Osteoblast (primary cell): ENCODE measurements at regions not wholly inside any gene's neighbourhood (a gene's known extent, or its start where the extent isn't known, plus 50 kb on each side); places are given as distances from the start of the nearest gene placed in this dataset.

Experiments
- DNase-seq: peaks from one replicate; pipeline ENCODE4 v3.0.0; 2011; ENCODE audit warnings: low spot score, mixed read lengths; ENCODE audit not compliant: insufficient read length; ENCODE audit errors: missing footprints
- H2AFZ ChIP-seq: 2 replicates; pipeline ENCODE4 v1.6.0; 2011; ENCODE audit warnings: mild to moderate bottlenecking, low read length
- H3K27ac ChIP-seq: 2 replicates; pipeline ENCODE4 v1.5.1; 2011; ENCODE audit warnings: mild to moderate bottlenecking, low read depth, low read length, moderate library complexity
- H3K27me3 ChIP-seq: 2 replicates; pipeline ENCODE4 v1.6.0; 2012; ENCODE audit warnings: mild to moderate bottlenecking, control low read depth, inconsistent platforms, low read length, moderate library complexity; ENCODE audit not compliant: insufficient read depth
- H3K36me3 ChIP-seq: 2 replicates; pipeline ENCODE4 v1.5.1; 2011; ENCODE audit warnings: mild to moderate bottlenecking, low read length, control low read depth, moderate library complexity; ENCODE audit not compliant: insufficient read depth
- H3K4me1 ChIP-seq: 2 replicates; pipeline ENCODE4 v1.5.1; 2011; ENCODE audit warnings: mild to moderate bottlenecking, low read length, control low read depth, moderate library complexity; ENCODE audit not compliant: insufficient read depth
- H3K4me2 ChIP-seq: 2 replicates; pipeline ENCODE4 v1.6.0; 2011; ENCODE audit warnings: mild to moderate bottlenecking, low read length; ENCODE audit not compliant: insufficient read depth
- H3K4me3 ChIP-seq: fragments of 200-600 bp; sonication (generic); 3 replicates; pipeline ENCODE4 v1.5.1; 2012; ENCODE audit warnings: mild to moderate bottlenecking, low read length, inconsistent platforms; ENCODE audit not compliant: insufficient read depth
- H3K79me2 ChIP-seq: 2 replicates; pipeline ENCODE4 v1.6.0; 2012; ENCODE audit warnings: mild to moderate bottlenecking, low read length, control low read depth, inconsistent platforms; ENCODE audit not compliant: insufficient read depth
- H3K9me3 ChIP-seq: 2 replicates; pipeline ENCODE4 v1.5.1; 2011; ENCODE audit warnings: low read depth, low read length, control low read depth
- H4K20me1 ChIP-seq: 2 replicates; pipeline ENCODE4 v1.6.0; 2012; ENCODE audit warnings: mild to moderate bottlenecking, low read length, control low read depth; ENCODE audit not compliant: insufficient read depth
- TF ChIP-seq, protein P1 (sequence below): IDR thresholded peaks from 2 replicates; pipeline ENCODE4 v1.5.1; 2011; ENCODE audit warnings: mild to moderate bottlenecking, low read depth, low read length, moderate library complexity; ENCODE audit errors: extremely low read depth

DNA sequence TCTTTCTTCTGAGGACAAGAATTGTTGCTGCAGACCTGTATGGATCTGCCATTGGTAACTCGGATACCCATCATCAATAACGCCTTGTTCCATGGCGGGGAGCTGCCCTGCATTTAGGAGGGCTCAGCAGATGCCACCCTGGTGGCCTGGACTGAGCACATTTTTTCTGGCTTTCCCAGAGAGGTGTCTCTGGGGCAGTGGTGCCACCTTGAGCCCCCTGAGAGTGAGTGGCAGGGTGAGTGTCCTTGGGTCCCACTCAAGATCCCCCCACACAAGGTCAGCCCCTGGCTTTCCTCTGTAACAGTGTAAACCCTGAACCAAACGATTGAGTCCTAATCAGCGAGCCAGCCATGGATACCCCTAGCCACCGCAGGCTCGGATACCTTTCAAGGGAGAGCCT lies 258.6 kb downstream of the GLRX3 start:
- Histone ChIP-seq H3K27me3 (no peaks in the 10 kb centered on the region), H3K79me2 (no peaks in the 10 kb centered on the region), H3K27ac (no peak overlapping the region), H3K4me2 (no peak overlapping the region), H4K20me1 (no peaks in the 10 kb centered on the region), H3K4me1 (no peaks in the 10 kb centered on the region), H2AFZ (no peak overlapping the region), H3K4me3 (no peak overlapping the region), H3K36me3 (no peaks in the 10 kb centered on the region), H3K9me3 (peaks cover 1% of the 10 kb centered on the region)
- TF ChIP-seq, protein P1, sequence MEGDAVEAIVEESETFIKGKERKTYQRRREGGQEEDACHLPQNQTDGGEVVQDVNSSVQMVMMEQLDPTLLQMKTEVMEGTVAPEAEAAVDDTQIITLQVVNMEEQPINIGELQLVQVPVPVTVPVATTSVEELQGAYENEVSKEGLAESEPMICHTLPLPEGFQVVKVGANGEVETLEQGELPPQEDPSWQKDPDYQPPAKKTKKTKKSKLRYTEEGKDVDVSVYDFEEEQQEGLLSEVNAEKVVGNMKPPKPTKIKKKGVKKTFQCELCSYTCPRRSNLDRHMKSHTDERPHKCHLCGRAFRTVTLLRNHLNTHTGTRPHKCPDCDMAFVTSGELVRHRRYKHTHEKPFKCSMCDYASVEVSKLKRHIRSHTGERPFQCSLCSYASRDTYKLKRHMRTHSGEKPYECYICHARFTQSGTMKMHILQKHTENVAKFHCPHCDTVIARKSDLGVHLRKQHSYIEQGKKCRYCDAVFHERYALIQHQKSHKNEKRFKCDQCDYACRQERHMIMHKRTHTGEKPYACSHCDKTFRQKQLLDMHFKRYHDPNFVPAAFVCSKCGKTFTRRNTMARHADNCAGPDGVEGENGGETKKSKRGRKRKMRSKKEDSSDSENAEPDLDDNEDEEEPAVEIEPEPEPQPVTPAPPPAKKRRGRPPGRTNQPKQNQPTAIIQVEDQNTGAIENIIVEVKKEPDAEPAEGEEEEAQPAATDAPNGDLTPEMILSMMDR: no peak
- no peak for DNase-seq

DNA sequence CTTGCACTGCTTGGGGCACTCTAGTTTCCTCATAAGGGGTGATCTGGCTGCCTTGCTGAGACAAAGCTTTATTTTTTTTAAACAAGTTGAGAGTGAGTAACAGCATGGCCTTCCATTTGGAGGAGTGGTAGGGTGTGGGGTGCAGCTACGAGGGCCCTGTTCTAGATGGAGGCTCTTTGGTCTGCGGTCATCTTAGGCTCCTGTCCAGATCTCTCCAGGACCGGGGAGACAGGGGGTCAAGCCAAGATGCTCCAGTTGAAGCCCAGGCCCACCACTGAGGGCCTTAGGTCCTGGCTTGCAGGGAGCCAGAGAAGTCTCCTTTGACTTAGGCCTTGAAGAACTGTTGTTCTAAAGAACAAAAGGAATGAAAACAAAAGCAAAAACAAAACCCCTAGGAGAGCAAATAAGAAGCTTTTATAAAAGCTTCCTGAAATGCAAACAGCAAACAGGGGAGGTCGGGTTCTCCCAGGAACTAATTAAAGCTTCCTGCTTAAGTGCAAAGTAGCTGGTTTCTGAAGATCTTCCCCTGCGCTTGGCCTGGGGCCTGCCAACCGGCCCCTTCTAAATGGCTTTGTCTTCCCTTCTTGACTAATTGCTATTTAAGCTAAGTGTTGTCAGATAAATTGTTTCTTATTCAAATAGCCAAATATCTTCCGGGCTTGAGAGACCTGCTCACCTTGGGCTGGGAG lies 259.2 kb downstream of the GLRX3 start:
- Histone ChIP-seq H3K4me1 (no peaks in the 10 kb centered on the region), H3K27me3 (no peaks in the 10 kb centered on the region), H4K20me1 (no peaks in the 10 kb centered on the region), H3K27ac (no peak overlapping the region), H3K4me3 (no peak overlapping the region), H2AFZ (no peak overlapping the region), H3K9me3 (peaks cover 1% of the 10 kb centered on the region), H3K36me3 (no peaks in the 10 kb centered on the region), H3K4me2 (no peak overlapping the region), H3K79me2 (no peaks in the 10 kb centered on the region)
- TF ChIP-seq, protein P1: no peak
- no peak for DNase-seq

DNA sequence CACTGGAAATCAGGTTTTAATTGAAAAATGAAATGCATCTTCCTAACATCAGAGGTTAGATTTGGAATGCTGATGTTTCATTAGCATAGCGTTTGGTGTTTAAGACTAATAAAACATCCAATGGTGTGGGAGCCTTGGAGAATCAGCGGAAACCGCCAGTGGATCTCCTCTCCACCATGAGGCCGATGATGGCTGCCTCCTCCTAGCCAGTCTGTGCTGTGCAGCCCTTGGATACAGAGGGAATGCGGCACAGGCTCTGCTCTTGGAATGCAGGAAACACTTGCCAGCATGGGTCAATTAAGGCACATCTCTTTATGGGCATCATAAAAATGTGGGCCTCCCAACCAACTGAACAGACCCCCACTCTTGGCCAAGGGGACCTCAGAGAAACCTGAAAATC lies 259.9 kb downstream of the GLRX3 start:
- Histone ChIP-seq H3K36me3 (no peaks in the 10 kb centered on the region), H3K79me2 (no peaks in the 10 kb centered on the region), H2AFZ (no peak overlapping the region), H4K20me1 (no peaks in the 10 kb centered on the region), H3K9me3 (peaks cover 1% of the 10 kb centered on the region), H3K4me3 (no peak overlapping the region), H3K27ac (no peak overlapping the region), H3K27me3 (no peaks in the 10 kb centered on the region), H3K4me1 (no peaks in the 10 kb centered on the region), H3K4me2 (no peak overlapping the region)
- DNase-seq: no peak
- TF ChIP-seq, protein P1: no peak

DNA sequence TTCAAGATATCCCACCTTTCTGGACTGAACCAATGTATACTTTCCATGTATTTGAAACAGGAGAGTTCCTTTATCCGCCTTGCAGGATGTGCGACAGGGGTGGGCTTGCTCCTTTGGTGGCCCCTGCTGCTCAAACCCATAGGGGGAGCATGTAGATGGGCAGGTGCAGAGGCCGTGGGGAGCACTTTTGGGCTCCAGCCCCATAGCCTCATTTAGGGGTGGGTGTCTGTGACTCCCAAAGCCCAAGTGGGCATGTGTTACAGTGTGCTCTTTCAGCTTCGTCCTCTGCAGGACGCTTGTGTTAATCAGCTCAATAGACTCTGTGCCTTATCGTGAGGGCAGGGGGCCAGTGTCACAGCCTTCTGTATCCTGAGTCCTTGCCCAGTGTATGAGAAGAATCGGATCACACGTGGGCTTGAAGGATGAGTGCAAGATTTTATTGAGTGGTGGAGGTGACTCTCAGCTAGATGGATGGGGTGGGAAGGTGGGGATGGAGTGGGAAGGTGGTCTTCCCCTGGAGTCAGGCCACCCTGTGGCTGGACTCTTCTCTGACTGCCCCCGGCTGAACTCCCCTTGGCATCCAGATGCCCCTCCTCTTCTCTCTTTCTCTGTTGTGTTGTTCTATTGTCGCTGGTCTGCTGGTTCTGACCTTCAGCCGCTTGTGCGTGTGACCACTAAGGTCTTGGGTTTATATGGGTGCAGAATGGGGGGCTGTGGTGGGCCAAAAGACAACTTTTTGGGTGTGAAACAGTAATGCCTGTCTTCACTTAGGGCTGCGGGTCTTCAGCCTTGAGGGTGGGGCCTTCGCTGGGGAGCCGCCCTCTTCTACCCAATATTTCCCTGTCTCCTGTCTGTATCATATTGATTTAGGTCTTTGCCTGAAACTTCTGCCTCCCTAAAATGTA lies 262.2 kb downstream of the GLRX3 start:
- TF ChIP-seq, protein P1: no peak
- DNase-seq: no peak
- no peaks in the 10 kb centered on the region for H3K36me3 ChIP-seq
- H3K27me3 ChIP-seq: no peaks in the 10 kb centered on the region
- H3K4me3 ChIP-seq: no peak overlapping the region
- H3K79me2 ChIP-seq: no peaks in the 10 kb centered on the region
- peaks cover 1% of the 10 kb centered on the region for H3K9me3 ChIP-seq
- H3K4me1 ChIP-seq: no peaks in the 10 kb centered on the region
- no peak overlapping the region for H3K4me2 ChIP-seq
- no peak overlapping the region for H3K27ac ChIP-seq
- no peak overlapping the region for H2AFZ ChIP-seq
- no peaks in the 10 kb centered on the region for H4K20me1 ChIP-seq
